Neural progenitor cell (in vitro differentiated cells): ENCODE measurements at regions not wholly inside any gene's neighbourhood (a gene's known extent, or its start where the extent isn't known, plus 50 kb on each side); places are given as distances from the start of the nearest gene placed in this dataset.

Experiments used
- DNase-seq: peaks from one replicate; pipeline ENCODE4 v3.0.0-alpha.2; 2016; ENCODE audit warnings: low spot score
- H2AFZ ChIP-seq: fragments of 200-600 bp; sonication (generic); replicated peaks from 2 replicates; pipeline ENCODE4 v1.6.1; 2016; ENCODE audit warnings: antibody characterized with exemption
- H3F3A ChIP-seq: fragments of 200-600 bp; sonication (generic); 2 replicates; pipeline ENCODE4 v1.6.1; 2016; ENCODE audit warnings: antibody characterized with exemption, low read depth
- H3K27ac ChIP-seq: fragments of 200-600 bp; sonication (generic); 2 replicates; pipeline ENCODE4 v1.5.1; 2016; ENCODE audit warnings: mild to moderate bottlenecking
- H3K27me3 ChIP-seq: fragments of 200-600 bp; sonication (generic); 2 replicates; pipeline ENCODE4 v1.6.1; 2016; ENCODE audit warnings: mild to moderate bottlenecking, moderate library complexity
- H3K36me3 ChIP-seq: fragments of 200-600 bp; sonication (generic); 2 replicates; pipeline ENCODE4 v1.5.1; 2016
- H3K4me1 ChIP-seq: fragments of 200-600 bp; sonication (generic); 2 replicates; pipeline ENCODE4 v1.6.1; 2016; ENCODE audit warnings: mixed run types
- H3K4me2 ChIP-seq: fragments of 200-600 bp; sonication (generic); 2 replicates; pipeline ENCODE4 v1.6.1; 2016
- H3K4me3 ChIP-seq: fragments of 200-600 bp; sonication (generic); 2 replicates; pipeline ENCODE4 v1.5.1; 2016
- H3K79me2 ChIP-seq: fragments of 200-600 bp; sonication (generic); 2 replicates; pipeline ENCODE4 v1.6.1; 2016; ENCODE audit warnings: low read depth
- H3K9ac ChIP-seq: fragments of 200-600 bp; sonication (generic); 2 replicates; pipeline ENCODE4 v1.6.1; 2016
- H3K9me3 ChIP-seq: fragments of 200-600 bp; sonication (generic); 2 replicates; pipeline ENCODE4 v1.5.1; 2016; ENCODE audit warnings: low read depth
- H4K20me1 ChIP-seq: fragments of 200-600 bp; sonication (generic); 2 replicates; pipeline ENCODE4 v1.6.1; 2016; ENCODE audit warnings: low read depth
- H3K27ac Mint-ChIP-seq: 3 replicates; pipeline ENCODE4 v1.8.0; 2021; ENCODE audit warnings: mixed read lengths
- H3K27me3 Mint-ChIP-seq: 2 replicates; pipeline ENCODE4 v1.8.0; 2022; ENCODE audit warnings: low read depth, mild to moderate bottlenecking, inconsistent platforms, moderate library complexity, mixed read lengths; ENCODE audit not compliant: insufficient read depth
- H3K36me3 Mint-ChIP-seq: 3 replicates; pipeline ENCODE4 v1.8.0; 2021; ENCODE audit warnings: mixed read lengths
- H3K4me1 Mint-ChIP-seq: 3 replicates; pipeline ENCODE4 v1.8.0; 2021; ENCODE audit warnings: mixed read lengths
- H3K4me3 Mint-ChIP-seq: 3 replicates; pipeline ENCODE4 v1.8.0; 2021; ENCODE audit warnings: mild to moderate bottlenecking, moderate library complexity, mixed read lengths
- H3K9me3 Mint-ChIP-seq: 3 replicates; pipeline ENCODE4 v1.8.0; 2020; ENCODE audit warnings: mixed read lengths
- CTCF ChIP-seq: fragments of 200-600 bp; sonication (generic); IDR thresholded peaks from 2 replicates; pipeline ENCODE4 v1.5.1; 2017; ENCODE audit warnings: antibody characterized with exemption, mild to moderate bottlenecking
- EZH2 ChIP-seq: fragments of 200-600 bp; sonication (generic); IDR thresholded peaks from 2 replicates; pipeline ENCODE4 v1.6.1; 2017; ENCODE audit warnings: antibody characterized with exemption, mild to moderate bottlenecking, moderate library complexity
- EZH2phosphoT487 ChIP-seq: fragments of 200-600 bp; sonication (generic); IDR thresholded peaks from 2 replicates; pipeline ENCODE4 v1.6.1; 2017; ENCODE audit warnings: antibody characterized with exemption

GRCh38 chr16:6797223-6797622 is 535.4 kb upstream of the RBFOX1 start:
- H3K4me1 Mint-ChIP-seq = no peaks in the 10 kb centered on the region
- no peak for TF ChIP-seq EZH2phosphoT487
- TF ChIP-seq EZH2 = no peak
- no peak for TF ChIP-seq CTCF
- no peak overlapping the region for H3K4me3 Mint-ChIP-seq
- Histone ChIP-seq H3K4me1 (no peaks in the 10 kb centered on the region), H3K9me3 (no peaks in the 10 kb centered on the region), H3K27ac (no peak overlapping the region), H3K4me2 (no peak overlapping the region), H3K36me3 (no peaks in the 10 kb centered on the region), H2AFZ (no peak overlapping the region), H4K20me1 (no peaks in the 10 kb centered on the region), H3K79me2 (no peaks in the 10 kb centered on the region), H3K4me3 (no peak overlapping the region), H3F3A (no peaks in the 10 kb centered on the region), H3K9ac (no peak overlapping the region), H3K27me3 (no peaks in the 10 kb centered on the region)
- peaks cover 3% of the 10 kb centered on the region for H3K9me3 Mint-ChIP-seq
- no peaks in the 10 kb centered on the region for H3K27me3 Mint-ChIP-seq
- no peaks in the 10 kb centered on the region for H3K36me3 Mint-ChIP-seq
- H3K27ac Mint-ChIP-seq = no peak overlapping the region
- no peak for DNase-seq

- H3K4me1 ChIP-seq = no peaks in the 10 kb centered on the region
- no peaks in the 10 kb centered on the region for H4K20me1 ChIP-seq
- peaks cover 6% of the 10 kb centered on the region for H3F3A ChIP-seq
- no peaks in the 10 kb centered on the region for H3K36me3 Mint-ChIP-seq
- no peaks in the 10 kb centered on the region for H3K9me3 ChIP-seq
- H3K27me3 ChIP-seq = no peaks in the 10 kb centered on the region
- H3K27ac Mint-ChIP-seq = no peak overlapping the region
- H3K9ac ChIP-seq = no peak overlapping the region
- no peaks in the 10 kb centered on the region for H3K79me2 ChIP-seq
- H3K27me3 Mint-ChIP-seq = no peaks in the 10 kb centered on the region
- no peaks in the 10 kb centered on the region for H3K36me3 ChIP-seq
- no peak for DNase-seq
- no peak overlapping the region for H3K27ac ChIP-seq
- H3K4me3 Mint-ChIP-seq = no peak overlapping the region
- H3K4me2 ChIP-seq = no peak overlapping the region
- TF ChIP-seq CTCF (no peak), EZH2phosphoT487 (no peak), EZH2 (no peak)
- no peak overlapping the region for H3K4me3 ChIP-seq
- no peak overlapping the region for H2AFZ ChIP-seq
- peaks cover 3% of the 10 kb centered on the region for H3K9me3 Mint-ChIP-seq
- H3K4me1 Mint-ChIP-seq = no peaks in the 10 kb centered on the region
These were observed 555.0 kb upstream of the RBFOX1 start for GRCh38 chr16:6777624-6778023.

GRCh38 chr16:6775712-6776111 is 556.9 kb upstream of the RBFOX1 start:
- Histone ChIP-seq H3K9me3 (no peaks in the 10 kb centered on the region), H3K27ac (no peak overlapping the region), H3F3A (peaks cover 3% of the 10 kb centered on the region), H3K4me2 (no peak overlapping the region), H4K20me1 (no peaks in the 10 kb centered on the region), H3K36me3 (no peaks in the 10 kb centered on the region), H3K79me2 (no peaks in the 10 kb centered on the region), H3K27me3 (no peaks in the 10 kb centered on the region), H3K4me1 (no peaks in the 10 kb centered on the region), H3K4me3 (no peak overlapping the region), H2AFZ (no peak overlapping the region), H3K9ac (no peak overlapping the region)
- DNase-seq = no peak
- no peak overlapping the region for H3K4me3 Mint-ChIP-seq
- no peak for TF ChIP-seq EZH2phosphoT487
- no peak for TF ChIP-seq CTCF
- TF ChIP-seq EZH2 = no peak
- no peak overlapping the region for H3K27ac Mint-ChIP-seq
- H3K4me1 Mint-ChIP-seq = no peaks in the 10 kb centered on the region
- H3K36me3 Mint-ChIP-seq = no peaks in the 10 kb centered on the region
- H3K27me3 Mint-ChIP-seq = no peaks in the 10 kb centered on the region
- no peaks in the 10 kb centered on the region for H3K9me3 Mint-ChIP-seq

- no peak overlapping the region for H3K4me2 ChIP-seq
- DNase-seq = no peak
- no peak overlapping the region for H3K27ac ChIP-seq
- H3K79me2 ChIP-seq = no peaks in the 10 kb centered on the region
- no peaks in the 10 kb centered on the region for H4K20me1 ChIP-seq
- Mint-ChIP-seq H3K27ac (no peak overlapping the region), H3K4me3 (no peak overlapping the region), H3K36me3 (no peaks in the 10 kb centered on the region), H3K9me3 (no peaks in the 10 kb centered on the region), H3K27me3 (no peaks in the 10 kb centered on the region), H3K4me1 (no peaks in the 10 kb centered on the region)
- H3K4me1 ChIP-seq = no peaks in the 10 kb centered on the region
- no peak overlapping the region for H3K9ac ChIP-seq
- H3K9me3 ChIP-seq = no peaks in the 10 kb centered on the region
- no peak overlapping the region for H2AFZ ChIP-seq
- H3K27me3 ChIP-seq = no peaks in the 10 kb centered on the region
- no peaks in the 10 kb centered on the region for H3K36me3 ChIP-seq
- no peaks in the 10 kb centered on the region for H3F3A ChIP-seq
- TF ChIP-seq CTCF (no peak), EZH2phosphoT487 (no peak), EZH2 (no peak)
- H3K4me3 ChIP-seq = no peak overlapping the region
These were observed 560.7 kb upstream of the RBFOX1 start for GRCh38 chr16:6771956-6772355.
